Peyer's patch (tissue), 4 donors: ENCODE measurements at regions not wholly inside any gene's neighbourhood (a gene's known extent, or its start where the extent isn't known, plus 50 kb on each side); places are given as distances from the start of the nearest gene placed in this dataset.

Source experiments
- POLR2A ChIP-seq, 2 donors: fragments of 450-650 bp; IDR thresholded peaks; one replicate each; pipeline ENCODE4 v1.5.1; 2017; ENCODE audit warnings: antibody characterized with exemption in 2 of 2, mild to moderate bottlenecking in 2 of 2, moderate library complexity in 2 of 2
- TF ChIP-seq, protein P1 (sequence below), 6 experiments: fragments of 450-650 bp in 4 of 6; fragments of 200-600 bp in 2 of 6; sonication (generic) in 1 of 6; IDR thresholded peaks; one replicate each; pipeline ENCODE4 v1.5.1; 2017 to 2019; ENCODE audit warnings: antibody characterized with exemption in 6 of 6, mild to moderate bottlenecking in 3 of 6, moderate library complexity in 1 of 6

DNA sequence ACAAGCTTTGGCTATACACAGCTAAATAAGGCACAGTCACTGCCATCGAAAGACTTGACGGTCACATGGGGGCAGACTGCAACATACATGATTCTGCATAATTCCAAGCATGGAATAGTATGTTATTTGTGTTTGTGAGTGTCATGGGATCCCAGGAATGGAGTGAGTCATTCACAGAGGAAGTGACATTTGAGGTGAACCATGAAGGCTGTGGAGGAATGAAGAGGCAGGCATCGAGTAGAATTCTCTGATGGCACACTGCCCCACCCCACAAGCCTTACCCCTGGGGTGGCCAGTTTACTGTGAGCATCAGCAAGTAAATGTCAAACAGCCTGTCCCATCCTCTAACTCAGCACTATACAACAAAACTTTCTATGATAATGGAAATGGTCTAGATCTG lies 619.7 kb downstream of the MID1IP1 start:
- TF ChIP-seq, protein P1, sequence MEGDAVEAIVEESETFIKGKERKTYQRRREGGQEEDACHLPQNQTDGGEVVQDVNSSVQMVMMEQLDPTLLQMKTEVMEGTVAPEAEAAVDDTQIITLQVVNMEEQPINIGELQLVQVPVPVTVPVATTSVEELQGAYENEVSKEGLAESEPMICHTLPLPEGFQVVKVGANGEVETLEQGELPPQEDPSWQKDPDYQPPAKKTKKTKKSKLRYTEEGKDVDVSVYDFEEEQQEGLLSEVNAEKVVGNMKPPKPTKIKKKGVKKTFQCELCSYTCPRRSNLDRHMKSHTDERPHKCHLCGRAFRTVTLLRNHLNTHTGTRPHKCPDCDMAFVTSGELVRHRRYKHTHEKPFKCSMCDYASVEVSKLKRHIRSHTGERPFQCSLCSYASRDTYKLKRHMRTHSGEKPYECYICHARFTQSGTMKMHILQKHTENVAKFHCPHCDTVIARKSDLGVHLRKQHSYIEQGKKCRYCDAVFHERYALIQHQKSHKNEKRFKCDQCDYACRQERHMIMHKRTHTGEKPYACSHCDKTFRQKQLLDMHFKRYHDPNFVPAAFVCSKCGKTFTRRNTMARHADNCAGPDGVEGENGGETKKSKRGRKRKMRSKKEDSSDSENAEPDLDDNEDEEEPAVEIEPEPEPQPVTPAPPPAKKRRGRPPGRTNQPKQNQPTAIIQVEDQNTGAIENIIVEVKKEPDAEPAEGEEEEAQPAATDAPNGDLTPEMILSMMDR (IDR thresholded peaks at IDR 0.05), result no peak
- TF ChIP-seq POLR2A (IDR thresholded peaks at IDR 0.05), result no peak
